Left lung (tissue), 4 donors: ENCODE measurements at regions not wholly inside any gene's neighbourhood (a gene's known extent, or its start where the extent isn't known, plus 50 kb on each side); places are given as distances from the start of the nearest gene placed in this dataset.

Source experiments
- ATAC-seq: fragments of 200-7000 bp; cut with Tn5 transposase; one replicate; pipeline ENCODE4 v1.9.1; 2020; ENCODE audit warnings: moderate library complexity
- DNase-seq, 4 donors: peaks; one replicate each; pipeline ENCODE4 v3.0.0-alpha.2; 2013 to 2020
- H3K27ac ChIP-seq, 2 donors: fragments of 200-600 bp; sonication (generic) in 1 of 2; one replicate each; pipeline versions ENCODE4 v1.5.0 to v1.8.0; 2020 to 2021
- H3K27me3 ChIP-seq, 2 donors: fragments of 200-600 bp; sonication (generic) in 1 of 2; one replicate each; pipeline versions ENCODE4 v1.5.0 to v1.8.0; 2020 to 2021
- H3K36me3 ChIP-seq, 2 donors: fragments of 200-600 bp; sonication (generic) in 1 of 2; one replicate each; pipeline versions ENCODE4 v1.5.0 to v1.8.0; 2020 to 2021
- H3K4me1 ChIP-seq, 2 donors: fragments of 200-600 bp; one replicate each; pipeline ENCODE4 v1.8.0; 2021
- H3K4me3 ChIP-seq, 2 donors: fragments of 200-600 bp; sonication (generic) in 1 of 2; one replicate each; pipeline versions ENCODE4 v1.5.0 to v1.8.0; 2020 to 2021; ENCODE audit warnings: mild to moderate bottlenecking in 1 of 2
- H3K9me3 ChIP-seq, 2 donors: fragments of 200-600 bp; sonication (generic) in 1 of 2; one replicate each; pipeline versions ENCODE4 v1.5.0 to v1.8.0; 2020 to 2021
- CTCF ChIP-seq, 2 donors: fragments of 200-600 bp; sonication (generic) in 1 of 2; IDR thresholded peaks; one replicate each; pipeline versions ENCODE4 v1.5.0 to v1.8.0; 2021; ENCODE audit warnings: antibody characterized with exemption in 2 of 2
- intact Hi-C, 2 donors: fragments of 100-400 bp; cut with DNase I; formaldehyde crosslinking; loops; one replicate each; pipeline versions ENCODE4 v1.11.2 to v1.14.2; 2022
- donor health status: DM: no; HTN: yes; CAD: no.
- donor health status: DM: no; HTN: no; CAD: no.

GRCh38 chr16:59658572-59658971, 924.5 kb upstream of the GOT2 start:
- Histone ChIP-seq H3K36me3 (no peaks in the 10 kb centered on the region), H3K4me1 (no peaks in the 10 kb centered on the region), H3K27me3 (no peaks in the 10 kb centered on the region), H3K9me3 (no peaks in the 10 kb centered on the region), H3K4me3 (no peak overlapping the region), H3K27ac (no peak overlapping the region)
- TF ChIP-seq CTCF (IDR thresholded peaks at IDR 0.05): no peak
- no peak for DNase-seq
- intact Hi-C loops: no loop called here
- no peak for ATAC-seq

- Histone ChIP-seq H3K4me1 (no peaks in the 10 kb centered on the region), H3K27ac (no peak overlapping the region), H3K27me3 (no peaks in the 10 kb centered on the region), H3K36me3 (no peaks in the 10 kb centered on the region), H3K9me3 (peaks cover 0 to 11% of the 10 kb centered on the region in 2 donors), H3K4me3 (no peak overlapping the region)
- TF ChIP-seq CTCF (IDR thresholded peaks at IDR 0.05): no peak
- ATAC-seq: no peak
- intact Hi-C loops: no loop called here
- DNase-seq: no peak
These were observed 920.9 kb upstream of the GOT2 start for GRCh38 chr16:59655031-59655430.

- no peak for DNase-seq
- Histone ChIP-seq H3K27me3 (no peaks in the 10 kb centered on the region), H3K36me3 (no peaks in the 10 kb centered on the region), H3K4me1 (no peaks in the 10 kb centered on the region), H3K27ac (no peak overlapping the region), H3K9me3 (peaks cover 0 to 16% of the 10 kb centered on the region in 2 donors), H3K4me3 (no peak overlapping the region)
- intact Hi-C loops: no loop called here
- no peak for ATAC-seq
- no peak for TF ChIP-seq CTCF (IDR thresholded peaks at IDR 0.05)
These were observed 920.3 kb upstream of the GOT2 start for GRCh38 chr16:59654455-59654854.

GRCh38 chr16:59651662-59652061, 917.5 kb upstream of the GOT2 start:
- Histone ChIP-seq H3K27me3 (no peaks in the 10 kb centered on the region), H3K36me3 (no peaks in the 10 kb centered on the region), H3K4me1 (no peaks in the 10 kb centered on the region), H3K9me3 (peaks cover 0 to 32% of the 10 kb centered on the region in 2 donors), H3K27ac (no peak overlapping the region), H3K4me3 (no peak overlapping the region)
- ATAC-seq (no peak), DNase-seq (no peak)
- no peak for TF ChIP-seq CTCF (IDR thresholded peaks at IDR 0.05)
- intact Hi-C loops: no loop called here

GRCh38 chr16:59645194-59645593, 911.1 kb upstream of the GOT2 start:
- no peak overlapping the region for H3K27ac ChIP-seq
- H3K4me3 ChIP-seq: no peak overlapping the region
- no peak for DNase-seq
- H3K36me3 ChIP-seq: no peaks in the 10 kb centered on the region
- TF ChIP-seq CTCF (IDR thresholded peaks at IDR 0.05): no peak
- H3K27me3 ChIP-seq: no peaks in the 10 kb centered on the region
- H3K9me3 ChIP-seq: peaks cover 0 to 40% of the 10 kb centered on the region in 2 donors
- no peaks in the 10 kb centered on the region for H3K4me1 ChIP-seq
- no peak for ATAC-seq
- intact Hi-C loops: no loop called here
